A549 (cell line): ENCODE measurements at regions not wholly inside any gene's neighbourhood (a gene's known extent, or its start where the extent isn't known, plus 50 kb on each side); places are given as distances from the start of the nearest gene placed in this dataset.

ENCODE experiments used
- ATAC-seq, 2 experiments: fragments of 200-7000 bp in 1 of 2; fragments of >200 bp in 1 of 2; cut with Nextera tagmentation in 1 of 2; cut with Tn5 transposase in 1 of 2; 3 replicates each; pipeline versions ENCODE4 v1.8.0 to v1.9.1; 2018 to 2020; ENCODE audit warnings: mild to moderate bottlenecking in 1 of 2, moderate library complexity in 1 of 2
- CTCF ChIA-PET: fragments of 300-600 bp; sonication (Branson Sonifier 250); formaldehyde crosslinking; extraction: SDS; loops from one replicate; lab custom pipeline; 2021; ENCODE audit warnings: antibody characterized with exemption, inconsistent platforms; lab: Yijun Ruan, JAX
- POLR2A ChIA-PET: fragments of 350-600 bp; formaldehyde crosslinking; extraction: SDS; loops from one replicate; lab custom pipeline; 2021; ENCODE audit warnings: antibody characterized with exemption, inconsistent platforms; lab: Yijun Ruan, JAX
- DNase-seq, 2 experiments: peaks; one replicate each; pipeline versions ENCODE4 v3.0.0 to v3.0.0-alpha.2; 2011 to 2016; ENCODE audit warnings: low read depth in 1 of 2, low spot score in 1 of 2
- FAIRE-seq: peaks from 2 replicates; lab custom pipeline; 2011; peaks lifted over from hg19 to GRCh38; lab: Jason Lieb, UNC
- H3K27ac ChIP-seq, 2 experiments: fragments of >200 bp; sonication (Bioruptor Twin); formaldehyde crosslinking; 3 replicates each; pipeline ENCODE4 v1.5.1; 2016 to 2017
- H3K4me1 ChIP-seq: fragments of >200 bp; sonication (Bioruptor Twin); formaldehyde crosslinking; 3 replicates; pipeline ENCODE4 v1.6.1; 2016
- H3K4me2 ChIP-seq: fragments of >200 bp; sonication (Bioruptor Twin); formaldehyde crosslinking; 3 replicates; pipeline ENCODE4 v1.6.1; 2016
- H3K4me3 ChIP-seq: fragments of >200 bp; sonication (Bioruptor Twin); formaldehyde crosslinking; 3 replicates; pipeline ENCODE4 v1.5.1; 2016
- H3K9me3 ChIP-seq: fragments of >200 bp; sonication (Bioruptor Twin); formaldehyde crosslinking; 3 replicates; pipeline ENCODE4 v1.6.1; 2016
- CBX2 ChIP-seq: fragments of 200-600 bp; sonication (generic); IDR thresholded peaks from 2 replicates; pipeline ENCODE4 v1.6.1; 2016; ENCODE audit warnings: low read depth, mild to moderate bottlenecking, borderline replicate concordance
- CHD4 ChIP-seq: fragments of 200-600 bp; sonication (generic); IDR thresholded peaks from 2 replicates; pipeline ENCODE4 v1.6.1; 2016; ENCODE audit warnings: antibody characterized with exemption, mild to moderate bottlenecking, borderline replicate concordance
- ELK1 ChIP-seq: fragments of 150-350 bp; IDR thresholded peaks from 2 replicates; pipeline ENCODE4 v1.6.1; 2014; ENCODE audit warnings: low read depth, mild to moderate bottlenecking, low read length
- FOSB ChIP-seq: fragments of 250-450 bp; sonication (Bioruptor Pico); IDR thresholded peaks from 2 replicates; pipeline ENCODE4 v1.5.0; 2020; ENCODE audit warnings: mild to moderate bottlenecking, moderate library complexity
- GATA3 ChIP-seq: IDR thresholded peaks from 2 replicates; pipeline ENCODE4 v1.6.1; 2012; ENCODE audit warnings: borderline replicate concordance
- HES2 ChIP-seq: fragments of >200 bp; sonication (Bioruptor Twin); formaldehyde crosslinking; IDR thresholded peaks from 2 replicates; pipeline ENCODE4 v1.6.1; 2016
- HEYL ChIP-seq: fragments of 250-450 bp; sonication (Bioruptor Pico); IDR thresholded peaks from 2 replicates; pipeline ENCODE4 v1.8.0; 2021; ENCODE audit warnings: mild to moderate bottlenecking, moderate library complexity
- HOXB13 ChIP-seq: fragments of 250-450 bp; sonication (Bioruptor Pico); IDR thresholded peaks from 2 replicates; pipeline ENCODE4 v1.5.0; 2020; ENCODE audit warnings: low read depth, mild to moderate bottlenecking, moderate library complexity
- KDM1A ChIP-seq: fragments of 200-600 bp; sonication (generic); IDR thresholded peaks from 2 replicates; pipeline ENCODE4 v1.6.1; 2016; ENCODE audit warnings: low read depth, mild to moderate bottlenecking
- MAFK ChIP-seq: fragments of 450-650 bp; IDR thresholded peaks from 2 replicates; pipeline ENCODE4 v1.6.1; 2014; ENCODE audit not compliant: partially characterized antibody
- MAX ChIP-seq: IDR thresholded peaks from 2 replicates; pipeline ENCODE4 v1.6.1; 2012
- MAZ ChIP-seq: fragments of 150-350 bp; IDR thresholded peaks from 2 replicates; pipeline ENCODE4 v1.6.1; 2014; ENCODE audit warnings: antibody characterized with exemption, low read depth, low read length, borderline replicate concordance
- NPAS2 ChIP-seq: fragments of 250-450 bp; sonication (Bioruptor Pico); IDR thresholded peaks from 2 replicates; pipeline ENCODE4 v1.8.0; 2022; ENCODE audit warnings: mild to moderate bottlenecking, moderate library complexity, borderline replicate concordance
- POLR2A ChIP-seq: IDR thresholded peaks from 2 replicates; pipeline ENCODE4 v1.6.1; 2012; ENCODE audit warnings: mild to moderate bottlenecking, low read length
- RAD21 ChIP-seq, 2 experiments: fragments of >200 bp in 1 of 2; sonication (Bioruptor Twin) in 1 of 2; formaldehyde crosslinking in 1 of 2; IDR thresholded peaks in 1 of 2; conservative IDR thresholded peaks in 1 of 2; 2 replicates in 1 of 2; 3 replicates in 1 of 2; pipeline ENCODE4 v1.6.1; 2012 to 2018; ENCODE audit warnings: inconsistent platforms in 1 of 2
- RNF2 ChIP-seq: fragments of 200-600 bp; sonication (generic); IDR thresholded peaks from 2 replicates; pipeline ENCODE4 v1.6.1; 2016; ENCODE audit warnings: low read depth, mild to moderate bottlenecking, antibody characterized with exemption, moderate library complexity, borderline replicate concordance
- SMC3 ChIP-seq: fragments of >200 bp; sonication (Bioruptor Twin); formaldehyde crosslinking; IDR thresholded peaks from 3 replicates; pipeline ENCODE4 v1.6.1; 2018; ENCODE audit warnings: inconsistent platforms
- ZC3H11A ChIP-seq: fragments of 450-650 bp; IDR thresholded peaks from 2 replicates; pipeline ENCODE4 v1.6.1; 2014; ENCODE audit warnings: antibody characterized with exemption, mild to moderate bottlenecking
- ZFP36 ChIP-seq: fragments of 450-650 bp; IDR thresholded peaks from 2 replicates; pipeline ENCODE4 v1.6.1; 2014; ENCODE audit warnings: borderline replicate concordance; ENCODE audit not compliant: partially characterized antibody
- WGBS: methylation state at CpG from one replicate; pipeline ENCODE4 v1.1.6; 2017; ENCODE audit errors: missing lambda C conversion rate; 5-methylcytosine and 5-hydroxymethylcytosine counted together
- TF ChIP-seq, protein P1 (sequence below): IDR thresholded peaks from 2 replicates; pipeline ENCODE4 v1.6.1; 2012
- TF ChIP-seq, protein P2 (sequence below): IDR thresholded peaks from 2 replicates; pipeline ENCODE4 v1.6.1; 2012; ENCODE audit warnings: low read depth, borderline replicate concordance

DNA sequence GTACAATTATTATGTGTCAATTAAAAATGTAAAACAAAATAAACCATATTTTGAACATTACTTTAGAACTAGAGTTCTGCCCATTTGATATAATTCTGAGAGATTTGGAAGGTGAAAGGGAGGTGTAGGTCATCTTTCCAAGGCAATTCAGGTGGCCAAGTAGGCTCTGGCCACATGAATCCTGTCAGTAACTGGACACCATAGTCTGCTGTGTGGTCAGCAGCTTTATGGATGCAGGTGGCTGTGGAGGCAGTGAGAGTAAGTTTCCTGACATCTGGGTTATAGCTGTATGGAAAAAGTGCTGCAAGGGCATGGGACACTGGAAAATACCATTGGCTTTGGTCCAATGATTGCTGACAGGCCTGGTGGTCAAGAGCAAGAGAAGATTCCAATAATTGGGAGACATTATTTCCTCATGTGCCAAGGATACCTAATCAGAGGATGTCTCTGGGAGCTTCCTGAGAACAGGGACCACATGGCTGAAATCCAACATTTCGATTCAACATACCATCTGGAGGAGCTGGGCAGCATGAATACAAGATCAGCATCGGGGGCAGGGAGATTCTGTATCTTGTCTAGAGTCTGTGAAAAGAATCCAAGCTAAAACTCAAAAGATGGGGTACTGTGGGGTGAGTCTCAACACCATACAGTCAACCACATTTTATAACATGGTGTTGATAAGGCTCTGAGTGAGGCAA, 523.1 kb downstream of the MID1IP1 start (continued):
- TF ChIP-seq NPAS2 (CRISPR knock-in tag): no peak
- no peak for TF ChIP-seq HOXB13 (CRISPR knock-in tag)
- TF ChIP-seq POLR2A: no peak
- no peak for TF ChIP-seq ELK1
- no peak for TF ChIP-seq MAFK

- ATAC-seq: no peak
- ChIA-PET POLR2A (no interaction called here), CTCF (no interaction called here)
- DNase-seq: no peak
- H3K27ac ChIP-seq: no peak overlapping the region
- TF ChIP-seq CBX2 (no peak), HEYL (CRISPR knock-in tag) (no peak), ZFP36 (no peak), HES2 (no peak), ZC3H11A (no peak), RNF2 (no peak), KDM1A (no peak), SMC3 (no peak), FOSB (CRISPR knock-in tag) (no peak), GATA3 (no peak), MAZ (no peak)
- TF ChIP-seq, protein P1, sequence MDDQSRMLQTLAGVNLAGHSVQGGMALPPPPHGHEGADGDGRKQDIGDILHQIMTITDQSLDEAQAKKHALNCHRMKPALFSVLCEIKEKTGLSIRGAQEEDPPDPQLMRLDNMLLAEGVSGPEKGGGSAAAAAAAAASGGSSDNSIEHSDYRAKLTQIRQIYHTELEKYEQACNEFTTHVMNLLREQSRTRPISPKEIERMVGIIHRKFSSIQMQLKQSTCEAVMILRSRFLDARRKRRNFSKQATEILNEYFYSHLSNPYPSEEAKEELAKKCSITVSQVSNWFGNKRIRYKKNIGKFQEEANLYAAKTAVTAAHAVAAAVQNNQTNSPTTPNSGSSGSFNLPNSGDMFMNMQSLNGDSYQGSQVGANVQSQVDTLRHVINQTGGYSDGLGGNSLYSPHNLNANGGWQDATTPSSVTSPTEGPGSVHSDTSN: no peak
- TF ChIP-seq, protein P2, sequence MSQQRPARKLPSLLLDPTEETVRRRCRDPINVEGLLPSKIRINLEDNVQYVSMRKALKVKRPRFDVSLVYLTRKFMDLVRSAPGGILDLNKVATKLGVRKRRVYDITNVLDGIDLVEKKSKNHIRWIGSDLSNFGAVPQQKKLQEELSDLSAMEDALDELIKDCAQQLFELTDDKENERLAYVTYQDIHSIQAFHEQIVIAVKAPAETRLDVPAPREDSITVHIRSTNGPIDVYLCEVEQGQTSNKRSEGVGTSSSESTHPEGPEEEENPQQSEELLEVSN: no peak
- no peak overlapping the region for H3K4me2 ChIP-seq
- FAIRE-seq: peak; percentile 81
- H3K4me1 ChIP-seq: no peaks in the 10 kb centered on the region
- H3K4me3 ChIP-seq: no peak overlapping the region
- no peaks in the 10 kb centered on the region for H3K9me3 ChIP-seq
- 8% methylated on average over 7 of the region's 7 CpGs for WGBS
Observed at GRCh38 chrX:39327255-39327654, 526.0 kb downstream of the MID1IP1 start.

- DNase-seq (no peak), ATAC-seq (no peak), FAIRE-seq (no peak)
- Histone ChIP-seq H3K9me3 (no peaks in the 10 kb centered on the region), H3K27ac (no peak overlapping the region), H3K4me3 (no peak overlapping the region), H3K4me2 (no peak overlapping the region), H3K4me1 (no peaks in the 10 kb centered on the region)
- CTCF ChIA-PET: no interaction called here
- POLR2A ChIA-PET: no interaction called here
- WGBS: 30% methylated on average over 1 of the region's 1 CpG
- TF ChIP-seq KDM1A (no peak), ZC3H11A (no peak), CHD4 (no peak), RNF2 (no peak), ELK1 (no peak), POLR2A (no peak), RAD21 (conservative IDR thresholded peaks at IDR 0.05 in 1 of 2, IDR thresholded peaks at IDR 0.05 in 1 of 2) (no peak), MAX (no peak)
Observed at GRCh38 chrX:39327705-39328104, 526.4 kb downstream of the MID1IP1 start.
